Activated CD8-positive, alpha-beta T cell treated with anti-CD3 and anti-CD28 coated beads for 36 hours (primary cell): ENCODE measurements at regions not wholly inside any gene's neighbourhood (a gene's known extent, or its start where the extent isn't known, plus 50 kb on each side); places are given as distances from the start of the nearest gene placed in this dataset.

Experiments
- ATAC-seq: fragments of 200-7000 bp; cut with Tn5 transposase; one replicate; pipeline ENCODE4 v1.10.0; 2021; ENCODE audit warnings: mild to moderate bottlenecking, moderate library complexity
- CTCF ChIA-PET: fragments of 350-600 bp; sonication (Branson Sonifier 250); formaldehyde crosslinking; loops from one replicate; lab custom pipeline; 2021; ENCODE audit warnings: antibody characterized with exemption; lab: Charles Lee
- POLR2A ChIA-PET: fragments of 350-600 bp; sonication (Branson Sonifier 250); formaldehyde crosslinking; loops from one replicate; lab custom pipeline; 2021; ENCODE audit warnings: antibody characterized with exemption; lab: Charles Lee
- DNase-seq: peaks from one replicate; pipeline ENCODE4 v3.0.0-alpha.2; 2020
- H3K27ac Mint-ChIP-seq: one replicate; pipeline ENCODE4 v1.8.0; 2021; ENCODE audit warnings: mild to moderate bottlenecking, mixed read lengths
- H3K27me3 Mint-ChIP-seq: one replicate; pipeline ENCODE4 v1.8.0; 2021; ENCODE audit warnings: mixed read lengths
- H3K36me3 Mint-ChIP-seq: one replicate; pipeline ENCODE4 v1.8.0; 2021; ENCODE audit warnings: low read depth, mixed read lengths
- H3K4me1 Mint-ChIP-seq: one replicate; pipeline ENCODE4 v1.8.0; 2021; ENCODE audit warnings: low read depth, mixed read lengths
- H3K4me3 Mint-ChIP-seq: one replicate; pipeline ENCODE4 v1.8.0; 2021; ENCODE audit warnings: mild to moderate bottlenecking, moderate library complexity, mixed read lengths
- H3K9me3 Mint-ChIP-seq: one replicate; pipeline ENCODE4 v1.8.0; 2021; ENCODE audit warnings: mixed read lengths
- CTCF ChIP-seq: fragments of 200-600 bp; IDR thresholded peaks from one replicate; pipeline ENCODE4 v1.8.0; 2022; ENCODE audit warnings: antibody characterized with exemption, mild to moderate bottlenecking
- intact Hi-C: fragments of 100-400 bp; cut with micrococcal nuclease; formaldehyde crosslinking; loops from one replicate; pipeline ENCODE4 v1.10.0; 2022

GRCh38 chr2:196316050-196316430, 144.7 kb upstream of the STK17B start:
- CTCF ChIA-PET, result no interaction called here
- ATAC-seq, result no peak
- H3K27me3 Mint-ChIP-seq, result no peaks in the 10 kb centered on the region
- H3K36me3 Mint-ChIP-seq, result no peaks in the 10 kb centered on the region
- H3K4me1 Mint-ChIP-seq, result no peaks in the 10 kb centered on the region
- TF ChIP-seq CTCF, result no peak
- no peak overlapping the region for H3K4me3 Mint-ChIP-seq
- intact Hi-C loops, result no loop called here
- no peaks in the 10 kb centered on the region for H3K9me3 Mint-ChIP-seq
- no peak overlapping the region for H3K27ac Mint-ChIP-seq
- POLR2A ChIA-PET, result no interaction called here
- no peak for DNase-seq

GRCh38 chr2:196318517-196319377, 147.4 kb upstream of the STK17B start:
- Mint-ChIP-seq H3K36me3 (no peaks in the 10 kb centered on the region), H3K27me3 (no peaks in the 10 kb centered on the region), H3K27ac (no peak overlapping the region), H3K9me3 (no peaks in the 10 kb centered on the region), H3K4me1 (no peaks in the 10 kb centered on the region), H3K4me3 (no peak overlapping the region)
- intact Hi-C loops, result no loop called here
- ChIA-PET CTCF (interaction anchor here (1.5 to 1.9 kb wide), 3 partner anchors 19 to 241 kb away, joined by 3 to 6 read pairs (median 5); no protein-coding TSS in a partner anchor), POLR2A (interaction anchor here (1.0 kb wide), 1 partner anchor 246 kb away, joined by 3 read pairs; no protein-coding TSS in a partner anchor)
- ATAC-seq, result no peak
- TF ChIP-seq CTCF, result no peak
- DNase-seq, result no peak

- intact Hi-C loops, result no loop called here
- Mint-ChIP-seq H3K4me1 (no peaks in the 10 kb centered on the region), H3K4me3 (no peak overlapping the region), H3K9me3 (no peaks in the 10 kb centered on the region), H3K36me3 (no peaks in the 10 kb centered on the region), H3K27ac (no peak overlapping the region), H3K27me3 (no peaks in the 10 kb centered on the region)
- ChIA-PET CTCF (interaction anchor here (1.3 to 1.8 kb wide), 2 partner anchors 14 to 25 kb away, joined by 3 to 7 read pairs; no protein-coding TSS in a partner anchor), POLR2A (interaction anchor here (0.6 kb wide), 1 partner anchor 157 kb away, joined by 3 read pairs; no protein-coding TSS in a partner anchor)
- TF ChIP-seq CTCF, result no peak
- ATAC-seq, result no peak
- DNase-seq, result no peak
Observed at GRCh38 chr2:196322973-196323810, 151.8 kb upstream of the STK17B start.

DNA sequence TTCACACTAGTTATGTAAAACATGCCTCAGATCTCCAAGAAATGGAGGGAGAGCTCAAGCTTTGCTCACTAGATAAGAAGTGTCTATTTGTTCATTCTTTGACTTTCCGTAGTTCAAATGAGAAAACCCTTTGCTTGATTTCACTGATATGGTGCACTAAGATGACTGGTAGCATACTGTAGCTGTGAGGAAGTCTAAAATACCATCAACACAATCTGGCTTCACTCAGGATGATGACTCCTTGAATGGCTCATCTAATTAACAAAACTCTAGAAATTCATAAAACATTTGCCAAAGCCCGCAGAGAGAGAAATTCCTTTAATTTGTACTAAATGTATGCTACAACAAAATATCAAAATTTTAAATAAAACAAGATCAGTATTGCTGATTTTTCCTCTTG, 152.8 kb upstream of the STK17B start:
- intact Hi-C loops, result no loop called here
- CTCF ChIA-PET, result interaction anchor here (1.3 to 1.8 kb wide), 2 partner anchors 13 to 26 kb away, joined by 3 to 7 read pairs; no protein-coding TSS in a partner anchor
- no peaks in the 10 kb centered on the region for H3K9me3 Mint-ChIP-seq
- no peak overlapping the region for H3K4me3 Mint-ChIP-seq
- H3K4me1 Mint-ChIP-seq, result no peaks in the 10 kb centered on the region
- ATAC-seq (no peak), DNase-seq (no peak)
- TF ChIP-seq CTCF, result no peak
- H3K36me3 Mint-ChIP-seq, result no peaks in the 10 kb centered on the region
- H3K27ac Mint-ChIP-seq, result no peak overlapping the region
- POLR2A ChIA-PET, result no interaction called here
- no peaks in the 10 kb centered on the region for H3K27me3 Mint-ChIP-seq
